H1 (cell line): ENCODE measurements at regions not wholly inside any gene's neighbourhood (a gene's known extent, or its start where the extent isn't known, plus 50 kb on each side); places are given as distances from the start of the nearest gene placed in this dataset.

Source experiments
- CHD2 ChIP-seq: IDR thresholded peaks from 2 replicates; pipeline ENCODE4 v1.6.1; 2012; ENCODE audit warnings: low read length, improper control_type of control experiment
- JUN ChIP-seq: IDR thresholded peaks from 2 replicates; pipeline ENCODE4 v1.6.1; 2011; ENCODE audit warnings: low read depth, mild to moderate bottlenecking, improper control_type of control experiment, low read length
- TAF7 ChIP-seq: optimal IDR thresholded peaks from 2 replicates; pipeline ENCODE3; 2011; ENCODE audit warnings: low read depth, mild to moderate bottlenecking, inconsistent platforms, low read length, moderate library complexity, borderline replicate concordance

GRCh38 chr12:93956551-93956950 lies 191.8 kb upstream of the PLXNC1 start (continued):
- TF ChIP-seq JUN, result no peak
- TF ChIP-seq TAF7, result no peak
- TF ChIP-seq CHD2, result no peak
